Chondrocyte (in vitro differentiated cells): ENCODE measurements at regions not wholly inside any gene's neighbourhood (a gene's known extent, or its start where the extent isn't known, plus 50 kb on each side); places are given as distances from the start of the nearest gene placed in this dataset.
A peak's percentile ranks its signal among the peaks of the same experiment; 100 is the strongest.
"Not testable (repeated sequence)": the region's sequence is repeated elsewhere in the genome, so short reads cannot be mapped to it uniquely, and the experiment has no call there.

Experiments
- DNase-seq: peaks from one replicate; pipeline ENCODE4 v3.0.0; 2021; ENCODE audit warnings: mixed read lengths, low spot score
- H3K27ac Mint-ChIP-seq: one replicate; pipeline ENCODE4 v1.8.0; 2021; ENCODE audit warnings: mild to moderate bottlenecking, moderate library complexity, mixed read lengths; ENCODE audit not compliant: unreplicated experiment
- H3K27me3 Mint-ChIP-seq: 2 replicates; pipeline ENCODE4 v1.8.0; 2021; ENCODE audit warnings: low read depth, mixed read lengths
- H3K36me3 Mint-ChIP-seq: 2 replicates; pipeline ENCODE4 v1.8.0; 2021; ENCODE audit warnings: low read depth, mixed read lengths
- H3K4me1 Mint-ChIP-seq: 2 replicates; pipeline ENCODE4 v1.8.0; 2021; ENCODE audit warnings: low read depth, mild to moderate bottlenecking, mixed read lengths
- H3K4me3 Mint-ChIP-seq: one replicate; pipeline ENCODE4 v1.8.0; 2021; ENCODE audit warnings: mild to moderate bottlenecking, moderate library complexity, mixed read lengths; ENCODE audit not compliant: unreplicated experiment
- H3K9me3 Mint-ChIP-seq: 2 replicates; pipeline ENCODE4 v1.8.0; 2021; ENCODE audit warnings: low read depth, mixed read lengths
- TF ChIP-seq, protein P1 (sequence below): fragments of 200-600 bp; sonication (generic); IDR thresholded peaks from 2 replicates; pipeline ENCODE4 v1.5.0; 2021; ENCODE audit warnings: antibody characterized with exemption, mild to moderate bottlenecking, moderate library complexity

DNA sequence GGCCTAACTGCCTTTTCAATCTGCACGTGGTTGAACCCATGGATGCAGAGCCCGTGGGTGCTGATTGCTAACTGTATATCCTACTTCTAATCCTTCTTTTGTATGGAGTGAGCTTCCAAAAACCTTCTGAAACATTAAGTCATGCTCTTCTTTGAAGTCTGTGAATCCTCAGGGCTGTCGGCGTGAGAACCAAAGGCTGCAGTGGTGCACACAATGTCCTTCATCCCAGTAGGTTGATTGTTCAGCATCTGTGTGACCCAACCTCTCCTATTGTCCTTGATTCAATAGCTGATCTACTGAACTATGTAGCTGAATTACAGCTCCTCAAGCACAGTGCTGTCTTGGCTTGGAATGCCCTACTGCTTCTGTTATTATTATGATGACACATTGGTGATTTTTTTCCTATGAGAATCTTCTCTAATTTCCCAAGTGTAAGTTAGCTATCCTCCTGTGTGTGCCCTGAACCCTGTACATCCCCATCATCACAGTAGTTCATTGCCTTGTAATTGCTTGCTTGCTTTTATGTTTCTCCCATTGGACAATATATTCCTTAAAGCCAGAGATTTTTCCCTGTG lies 294.6 kb downstream of the TRIML1 start:
- H3K27me3 Mint-ChIP-seq: no peaks in the 10 kb centered on the region
- no peak overlapping the region for H3K27ac Mint-ChIP-seq
- H3K4me3 Mint-ChIP-seq: no peak overlapping the region
- TF ChIP-seq, protein P1, sequence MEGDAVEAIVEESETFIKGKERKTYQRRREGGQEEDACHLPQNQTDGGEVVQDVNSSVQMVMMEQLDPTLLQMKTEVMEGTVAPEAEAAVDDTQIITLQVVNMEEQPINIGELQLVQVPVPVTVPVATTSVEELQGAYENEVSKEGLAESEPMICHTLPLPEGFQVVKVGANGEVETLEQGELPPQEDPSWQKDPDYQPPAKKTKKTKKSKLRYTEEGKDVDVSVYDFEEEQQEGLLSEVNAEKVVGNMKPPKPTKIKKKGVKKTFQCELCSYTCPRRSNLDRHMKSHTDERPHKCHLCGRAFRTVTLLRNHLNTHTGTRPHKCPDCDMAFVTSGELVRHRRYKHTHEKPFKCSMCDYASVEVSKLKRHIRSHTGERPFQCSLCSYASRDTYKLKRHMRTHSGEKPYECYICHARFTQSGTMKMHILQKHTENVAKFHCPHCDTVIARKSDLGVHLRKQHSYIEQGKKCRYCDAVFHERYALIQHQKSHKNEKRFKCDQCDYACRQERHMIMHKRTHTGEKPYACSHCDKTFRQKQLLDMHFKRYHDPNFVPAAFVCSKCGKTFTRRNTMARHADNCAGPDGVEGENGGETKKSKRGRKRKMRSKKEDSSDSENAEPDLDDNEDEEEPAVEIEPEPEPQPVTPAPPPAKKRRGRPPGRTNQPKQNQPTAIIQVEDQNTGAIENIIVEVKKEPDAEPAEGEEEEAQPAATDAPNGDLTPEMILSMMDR: no peak
- H3K9me3 Mint-ChIP-seq: no peaks in the 10 kb centered on the region
- H3K36me3 Mint-ChIP-seq: no peaks in the 10 kb centered on the region
- peaks cover 37% of the 10 kb centered on the region for H3K4me1 Mint-ChIP-seq
- DNase-seq: no peak

DNA sequence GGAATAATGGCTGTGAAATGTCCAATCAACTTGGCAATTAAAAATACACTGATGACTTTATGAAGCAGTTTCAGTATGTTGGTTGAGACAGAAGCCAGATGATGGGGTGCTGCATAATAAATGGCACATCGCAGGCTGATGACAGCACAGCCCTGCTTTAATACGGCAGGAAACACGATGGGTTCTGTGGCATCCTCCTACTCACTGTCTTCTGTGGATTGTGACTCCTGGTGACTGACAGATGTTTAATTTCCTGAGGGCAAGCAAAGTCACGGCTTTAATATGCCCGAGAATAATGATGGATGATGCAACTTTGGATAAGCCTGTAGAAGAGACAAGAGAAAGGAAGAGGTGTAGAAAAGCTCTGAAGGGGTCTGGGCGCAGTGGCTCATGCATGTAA lies 295.4 kb downstream of the TRIML1 start:
- H3K4me3 Mint-ChIP-seq: no peak overlapping the region
- DNase-seq: no peak
- TF ChIP-seq, protein P1: no peak
- no peaks in the 10 kb centered on the region for H3K36me3 Mint-ChIP-seq
- no peak overlapping the region for H3K27ac Mint-ChIP-seq
- H3K27me3 Mint-ChIP-seq: no peaks in the 10 kb centered on the region
- no peaks in the 10 kb centered on the region for H3K9me3 Mint-ChIP-seq
- peaks cover 34% of the 10 kb centered on the region for H3K4me1 Mint-ChIP-seq

DNA sequence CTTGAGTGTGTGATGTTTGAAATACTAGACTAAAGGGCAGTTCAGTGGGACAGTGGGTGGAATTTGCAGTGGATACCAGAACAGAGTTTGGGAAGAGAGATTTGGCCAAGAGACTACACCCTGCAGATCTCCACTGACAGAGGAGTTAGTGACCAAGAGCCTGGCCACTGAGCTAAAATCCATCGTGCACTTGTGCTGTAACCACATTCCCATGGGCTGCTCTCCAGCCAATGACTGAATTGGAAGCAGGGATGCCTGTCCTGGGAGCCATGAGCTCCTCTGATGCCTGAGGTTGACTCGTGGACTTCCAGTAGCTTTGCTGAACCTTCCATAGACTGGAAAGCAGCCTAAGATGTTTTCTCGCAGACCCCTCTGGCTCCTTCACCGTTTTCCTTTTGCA lies 296.1 kb downstream of the TRIML1 start:
- TF ChIP-seq, protein P1: no peak

DNA sequence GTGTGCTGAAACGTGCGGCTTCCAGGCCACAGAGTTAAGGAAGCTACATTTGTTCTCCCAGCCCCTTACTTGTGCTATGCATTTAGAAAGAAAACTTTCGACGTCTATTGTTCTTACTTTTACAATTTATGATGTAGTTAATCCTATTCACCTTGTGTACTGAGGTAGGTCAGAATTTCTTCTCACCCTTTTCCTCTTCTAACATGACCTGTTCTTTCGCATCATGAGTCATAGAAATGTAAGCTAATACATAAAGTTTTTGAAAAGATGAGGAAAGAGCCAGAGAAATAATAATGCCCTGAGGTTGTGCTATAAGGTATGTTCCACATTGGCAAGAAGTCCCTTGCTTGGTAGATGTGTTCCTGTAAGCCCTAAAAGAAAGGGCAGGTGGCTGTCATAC lies 298.3 kb downstream of the TRIML1 start:
- no peak overlapping the region for H3K4me3 Mint-ChIP-seq
- no peaks in the 10 kb centered on the region for H3K36me3 Mint-ChIP-seq
- TF ChIP-seq, protein P1: no peak
- DNase-seq: no peak
- H3K27me3 Mint-ChIP-seq: no peaks in the 10 kb centered on the region
- H3K9me3 Mint-ChIP-seq: no peaks in the 10 kb centered on the region
- H3K27ac Mint-ChIP-seq: no peak overlapping the region
- peaks cover 27% of the 10 kb centered on the region for H3K4me1 Mint-ChIP-seq

More for the DNA sequence above, 296.1 kb downstream of the TRIML1 start:
- Mint-ChIP-seq H3K36me3 (no peaks in the 10 kb centered on the region), H3K4me3 (no peak overlapping the region), H3K27ac (peak overlapping the region; percentile 37), H3K27me3 (no peaks in the 10 kb centered on the region), H3K9me3 (no peaks in the 10 kb centered on the region), H3K4me1 (peaks cover 36% of the 10 kb centered on the region)
- DNase-seq: no peak

DNA sequence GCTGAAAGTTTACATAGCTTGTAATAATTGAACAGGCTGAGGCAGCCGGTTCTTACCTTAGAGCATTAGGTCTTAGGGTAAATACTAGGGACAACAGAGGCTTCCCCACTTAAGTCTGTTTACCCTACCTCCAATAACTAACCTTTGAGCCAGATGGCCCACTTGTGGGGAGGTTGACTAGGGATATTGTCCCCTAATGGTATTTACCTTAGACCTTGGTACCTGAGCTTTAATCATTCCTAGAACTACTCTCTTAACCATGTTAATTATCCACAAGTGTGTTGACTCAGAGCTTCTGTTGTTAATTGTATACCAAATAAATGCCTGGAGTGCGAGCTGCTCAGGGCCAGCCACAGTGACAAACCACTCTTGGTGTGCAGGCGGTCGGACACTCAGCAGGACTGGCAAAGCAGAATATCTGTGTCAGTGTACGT lies 299.2 kb downstream of the TRIML1 start:
- not testable (repeated sequence) for H3K36me3 Mint-ChIP-seq, DNase-seq, H3K4me3 Mint-ChIP-seq, H3K27ac Mint-ChIP-seq, H3K9me3 Mint-ChIP-seq, H3K27me3 Mint-ChIP-seq
- H3K4me1 Mint-ChIP-seq: peaks cover 25% of the 10 kb centered on the region

DNA sequence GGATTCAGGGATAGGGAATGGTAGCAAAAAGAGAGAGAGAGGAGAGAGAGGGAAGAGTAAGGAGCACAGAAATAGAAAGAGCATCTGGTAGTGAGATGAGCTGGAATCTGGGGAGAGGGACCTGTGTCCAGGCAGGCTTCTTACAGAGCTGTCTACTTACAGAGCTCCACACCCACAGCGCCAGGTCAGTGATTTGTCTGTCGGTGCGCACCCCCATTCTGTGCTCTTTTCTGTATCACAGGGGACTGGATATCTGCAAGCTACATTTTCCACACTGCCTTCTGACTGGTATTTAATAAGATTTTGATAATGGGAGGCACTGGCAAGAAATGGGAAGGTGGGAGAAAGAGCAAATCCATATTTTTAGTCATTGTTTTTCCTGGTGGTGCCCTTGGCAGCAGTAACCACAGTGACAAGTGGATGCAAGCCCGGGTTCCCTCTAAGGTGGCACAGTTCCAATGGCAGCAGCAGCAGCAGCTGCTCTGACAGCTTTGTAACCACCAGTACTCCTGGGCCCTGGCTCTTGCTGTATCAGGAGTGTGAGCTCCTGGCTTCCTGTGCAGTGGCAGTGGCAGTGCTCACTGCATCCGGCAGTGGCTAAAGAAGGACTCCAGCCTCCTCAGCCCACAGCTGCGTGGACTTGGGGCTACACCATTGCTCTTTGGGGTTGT lies 300.5 kb downstream of the TRIML1 start:
- Mint-ChIP-seq H3K4me1 (peaks cover 20% of the 10 kb centered on the region), H3K9me3 (no peaks in the 10 kb centered on the region), H3K36me3 (no peaks in the 10 kb centered on the region), H3K4me3 (no peak overlapping the region), H3K27ac (peak overlapping the region; percentile 38), H3K27me3 (no peaks in the 10 kb centered on the region)
- DNase-seq: no peak
- TF ChIP-seq, protein P1: no peak
